ENCODE measurements at regions not wholly inside any gene's neighbourhood (a gene's known extent, or its start where the extent isn't known, plus 50 kb on each side); places are given as distances from the start of the nearest gene placed in this dataset.

GRCh38 chr10:123484722-123485121 is 181.4 kb upstream of the GPR26 start:
- no peaks in the 10 kb centered on the region for H3K23me2 ChIP-seq (ENCODE audit: low read depth, low read length)
- FAIRE-seq: no peak
- no peak overlapping the region for H3K18ac ChIP-seq (ENCODE audit: extremely low read depth, low read length)
- CTCF ChIA-PET (ENCODE audit: partially characterized antibody): no interaction called here
- no peak overlapping the region for H2AK5ac ChIP-seq (ENCODE audit: low read depth, low read length)
- no peak overlapping the region for H3K4me2 ChIP-seq (ENCODE audit: insufficient read depth in 1 of 2, low read depth in 2 of 2, low read length in 2 of 2)
- H2BK15ac ChIP-seq (ENCODE audit: low read length): no peak overlapping the region
- DNase-seq (ENCODE audit: low read depth in 1 of 2, low spot score in 2 of 2): no peak
- no peaks in the 10 kb centered on the region for H3K9me3 ChIP-seq (ENCODE audit: insufficient read depth in 2 of 2, low read depth in 1 of 2, low read length in 1 of 2)
- H4K91ac ChIP-seq (replicated peaks; ENCODE audit: insufficient read length, low read length): no peak overlapping the region
- no peak overlapping the region for H2AFZ ChIP-seq (ENCODE audit: low read length)
- no peak overlapping the region for H2BK120ac ChIP-seq (replicated peaks; ENCODE audit: low read depth, low read length)
- no peaks in the 10 kb centered on the region for H3K79me2 ChIP-seq (ENCODE audit: control insufficient read depth in 1 of 2, insufficient read depth in 2 of 2, low read length in 2 of 2)
- no peaks in the 10 kb centered on the region for H3K36me3 ChIP-seq (ENCODE audit: control insufficient read depth in 2 of 4, insufficient read depth in 4 of 4, low read length in 3 of 4)
- no peak overlapping the region for H3K56ac ChIP-seq (replicated peaks; ENCODE audit: insufficient read length, low read depth, low read length)
- no peaks in the 10 kb centered on the region for H3K27me3 ChIP-seq (replicated peaks in 1 of 4; ENCODE audit: control insufficient read depth in 3 of 4, extremely low read depth in 1 of 4, insufficient read depth in 3 of 4, low read length in 3 of 4)
- H3K23ac ChIP-seq (ENCODE audit: insufficient read length): no peak overlapping the region
- WGBS, 2 experiments (ENCODE audit: extremely low coverage in 1 of 2, insufficient coverage in 1 of 2, insufficient read length in 1 of 2, insufficient replicate concordance in 2 of 2, low coverage in 1 of 2, low lambda C conversion rate in 2 of 2, missing lambda C conversion rate in 1 of 2): 88% methylated on average over 2 of the region's 2 CpGs; no CpG with 5 or more reads in 1 of the 2 experiments
- peaks cover 0 to 2% (median 0%) of the 10 kb centered on the region in 4 experiments; a peak in 1 of 7 replicates for H3K4me1 ChIP-seq (replicated peaks in 1 of 4; ENCODE audit: control insufficient read depth in 3 of 4, insufficient read depth in 4 of 4, low read length in 3 of 4)
- H4K20me1 ChIP-seq (replicated peaks in 1 of 2; ENCODE audit: control insufficient read depth in 1 of 2, insufficient read depth in 2 of 2, low read length in 2 of 2): no peaks in the 10 kb centered on the region
- no peak overlapping the region for H3K14ac ChIP-seq (ENCODE audit: insufficient read length)
- H4K5ac ChIP-seq (ENCODE audit: insufficient read length, low read depth, low read length): no peak overlapping the region
- H3K4ac ChIP-seq (replicated peaks; ENCODE audit: insufficient read length, low read depth, low read length): no peak overlapping the region
- no peak overlapping the region for H3K27ac ChIP-seq (ENCODE audit: low read depth, low read length)
- H2BK5ac ChIP-seq (ENCODE audit: low read depth, low read length): no peak overlapping the region
- H3K9ac ChIP-seq (replicated peaks in 1 of 4; ENCODE audit: extremely low read depth in 1 of 4, low read depth in 3 of 4, low read length in 3 of 4): no peak overlapping the region
- no peaks in the 10 kb centered on the region for H3K79me1 ChIP-seq (ENCODE audit: low read depth, low read length)
- POLR2A ChIA-PET (ENCODE audit: partially characterized antibody): interaction anchor here (0.7 kb wide), 1 partner anchor 10 kb away, joined by 3 read pairs; no protein-coding TSS in a partner anchor
- no peak overlapping the region for H2BK20ac ChIP-seq (ENCODE audit: low read length)
- H2BK12ac ChIP-seq (ENCODE audit: low read depth, low read length): no peak overlapping the region
- TF ChIP-seq KDM1A (IDR thresholded peaks at IDR 0.05; ENCODE audit: borderline replicate concordance, low read length) (no peak), CREB1 (IDR thresholded peaks at IDR 0.05) (no peak), NRF1 (IDR thresholded peaks at IDR 0.05; ENCODE audit: low read depth, low read length) (no peak)
- no peak overlapping the region for H4K8ac ChIP-seq (ENCODE audit: extremely low read depth, insufficient read depth, low read length)
- no peak overlapping the region for H3K4me3 ChIP-seq (ENCODE audit: extremely low read depth in 1 of 4, insufficient read depth in 2 of 4, low read depth in 3 of 4, low read length in 4 of 4)

Measured in H1 (cell line).